NCI-H2107 treated with DMSO at 0.1 percent for 48 hours (cell line): ENCODE measurements at regions not wholly inside any gene's neighbourhood (a gene's known extent, or its start where the extent isn't known, plus 50 kb on each side); places are given as distances from the start of the nearest gene placed in this dataset.

ENCODE experiments used
- DNase-seq: peaks from one replicate; lab custom pipeline; 2025; ENCODE audit not compliant: unreplicated experiment; lab: John Stamatoyannopoulos, UW

GRCh38 chr6:163901681-163902080, 487.2 kb downstream of the QKI start:
- no peak for DNase-seq

GRCh38 chr6:163900570-163900969, 486.1 kb downstream of the QKI start:
- DNase-seq, result no peak

DNA sequence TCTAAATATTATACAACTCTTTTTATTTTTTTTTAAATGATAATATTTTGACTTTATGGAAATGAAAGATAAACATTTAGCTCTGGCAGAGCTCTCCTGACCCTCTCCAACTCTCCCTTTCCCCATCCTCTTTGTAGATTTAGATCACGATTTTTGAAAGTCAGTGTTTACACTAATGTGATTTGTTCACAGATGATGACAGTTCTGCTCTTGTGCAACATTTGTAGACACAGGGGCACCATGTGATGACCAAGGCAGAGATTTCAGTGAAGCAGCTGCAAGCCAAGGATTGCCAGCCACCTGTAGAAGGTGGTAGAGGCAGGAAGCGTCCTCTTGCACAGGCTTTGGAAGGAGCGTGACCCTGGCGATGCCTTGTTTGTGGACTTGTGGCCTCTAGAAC, 483.2 kb downstream of the QKI start:
- no peak for DNase-seq

- DNase-seq, result no peak
Observed at GRCh38 chr6:163897030-163897429, 482.5 kb downstream of the QKI start.

DNA sequence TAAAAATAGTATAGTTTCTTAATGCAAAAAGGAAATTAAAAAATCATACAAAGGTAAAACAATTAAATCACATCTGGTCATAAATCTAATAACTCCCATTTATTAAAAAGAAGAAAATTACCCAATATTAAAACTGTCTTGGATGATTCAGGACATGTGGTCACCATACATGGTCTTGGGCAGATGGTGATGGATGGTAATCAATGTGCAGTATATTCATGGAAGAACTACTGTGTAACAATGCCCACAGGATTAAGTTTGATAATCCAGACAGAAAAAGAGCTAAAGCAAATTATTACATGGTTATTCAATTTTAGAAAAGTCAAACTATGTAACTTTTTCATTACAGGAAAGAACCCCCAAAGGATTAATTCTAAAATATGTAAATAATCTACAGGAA, 480.6 kb downstream of the QKI start:
- no peak for DNase-seq

GRCh38 chr6:163893609-163894189, 479.2 kb downstream of the QKI start:
- DNase-seq, result no peak

GRCh38 chr6:163892824-163893561, 478.5 kb downstream of the QKI start:
- DNase-seq, result no peak

DNA sequence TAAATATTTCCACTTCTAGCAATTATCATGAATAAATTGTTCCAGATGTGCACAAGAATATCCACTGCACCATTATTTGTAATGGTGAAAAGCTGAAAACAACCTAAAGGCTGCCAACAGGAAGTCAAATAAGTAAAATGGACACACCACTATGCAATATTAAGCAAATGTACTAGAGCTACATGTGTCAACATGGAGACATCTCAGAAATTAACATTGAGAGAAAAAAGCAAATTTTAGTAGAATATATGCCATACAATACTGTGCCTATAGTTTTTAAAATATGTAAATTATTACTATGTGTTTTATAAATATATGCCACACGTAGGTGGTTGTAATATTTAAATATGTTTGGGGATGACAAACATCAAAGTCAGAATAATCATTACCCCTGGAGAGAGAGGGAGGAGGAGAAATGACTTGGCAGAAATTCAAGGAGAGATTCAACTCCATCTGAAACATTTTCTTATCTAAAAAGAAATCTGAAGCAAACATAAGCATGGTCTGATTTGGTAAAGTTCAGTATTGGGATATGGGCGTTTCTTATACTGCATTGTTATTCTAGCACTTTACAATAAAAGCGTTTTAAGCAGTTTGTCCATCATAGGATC, 475.5 kb downstream of the QKI start:
- no peak for DNase-seq

- no peak for DNase-seq
Observed at GRCh38 chr6:163888030-163888819, 473.7 kb downstream of the QKI start.

DNA sequence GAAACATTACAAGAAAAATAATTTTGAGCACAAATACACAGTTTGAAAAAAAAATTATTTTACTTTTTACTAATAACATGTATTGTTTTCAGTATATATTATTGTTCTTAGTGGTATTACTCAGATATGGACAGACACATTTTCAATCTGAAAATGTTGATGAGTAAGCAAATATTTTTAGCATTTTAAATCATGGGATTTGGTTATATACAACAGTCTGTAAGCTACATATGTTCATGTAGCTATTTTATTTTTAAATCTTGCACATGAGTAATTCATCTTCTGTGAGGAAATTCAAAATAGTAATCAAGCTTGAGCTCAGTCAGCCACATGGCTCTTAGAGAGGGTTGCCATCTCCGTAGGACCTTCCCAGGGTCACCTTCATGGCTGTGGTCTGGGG, 471.9 kb downstream of the QKI start:
- no peak for DNase-seq

- DNase-seq, result no peak
Observed at GRCh38 chr6:163883984-163884383, 469.5 kb downstream of the QKI start.

GRCh38 chr6:163878698-163879097, 464.2 kb downstream of the QKI start:
- no peak for DNase-seq

GRCh38 chr6:163877877-163878639, 463.5 kb downstream of the QKI start:
- no peak for DNase-seq

DNA sequence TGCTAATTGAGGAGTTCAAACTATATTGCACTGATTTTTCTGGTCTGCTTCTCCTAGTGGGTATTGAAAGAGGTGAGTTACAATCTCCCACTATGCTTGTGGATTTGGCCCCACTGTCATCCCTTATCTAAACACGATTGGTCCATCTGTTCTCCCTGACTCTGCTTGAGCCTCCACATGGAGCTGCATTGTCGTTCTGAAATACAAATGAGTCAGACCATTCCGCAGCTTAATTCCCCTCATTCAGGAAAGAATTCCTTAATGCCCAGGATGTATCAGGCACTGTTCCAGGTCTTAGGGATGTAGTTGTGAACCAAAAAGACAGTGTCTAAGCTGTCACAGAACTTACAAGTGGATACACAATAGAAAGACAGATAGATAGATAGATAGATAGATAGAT, 461.9 kb downstream of the QKI start:
- no peak for DNase-seq

DNA sequence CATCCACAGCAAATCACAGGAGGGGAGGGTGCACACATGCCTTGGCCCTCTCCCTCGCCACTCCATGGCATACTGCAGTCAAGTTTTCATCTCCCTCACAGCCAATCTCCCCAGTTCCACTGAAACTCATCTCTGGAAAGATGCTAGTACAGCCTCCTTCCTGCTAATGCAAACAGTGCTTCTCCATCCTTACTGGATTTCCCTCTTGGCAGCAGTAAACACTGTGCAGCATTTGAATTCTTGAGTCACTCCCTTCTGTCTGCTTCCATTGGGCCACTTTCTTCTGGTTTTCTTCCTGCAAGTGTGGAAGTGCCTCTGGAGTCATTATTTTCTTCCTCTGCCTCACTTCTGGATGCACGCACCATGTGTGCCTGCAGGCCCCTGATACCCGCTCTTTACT, 460.3 kb downstream of the QKI start:
- no peak for DNase-seq

GRCh38 chr6:163872335-163872734, 457.8 kb downstream of the QKI start:
- no peak for DNase-seq

GRCh38 chr6:163871616-163872015, 457.1 kb downstream of the QKI start:
- no peak for DNase-seq

DNA sequence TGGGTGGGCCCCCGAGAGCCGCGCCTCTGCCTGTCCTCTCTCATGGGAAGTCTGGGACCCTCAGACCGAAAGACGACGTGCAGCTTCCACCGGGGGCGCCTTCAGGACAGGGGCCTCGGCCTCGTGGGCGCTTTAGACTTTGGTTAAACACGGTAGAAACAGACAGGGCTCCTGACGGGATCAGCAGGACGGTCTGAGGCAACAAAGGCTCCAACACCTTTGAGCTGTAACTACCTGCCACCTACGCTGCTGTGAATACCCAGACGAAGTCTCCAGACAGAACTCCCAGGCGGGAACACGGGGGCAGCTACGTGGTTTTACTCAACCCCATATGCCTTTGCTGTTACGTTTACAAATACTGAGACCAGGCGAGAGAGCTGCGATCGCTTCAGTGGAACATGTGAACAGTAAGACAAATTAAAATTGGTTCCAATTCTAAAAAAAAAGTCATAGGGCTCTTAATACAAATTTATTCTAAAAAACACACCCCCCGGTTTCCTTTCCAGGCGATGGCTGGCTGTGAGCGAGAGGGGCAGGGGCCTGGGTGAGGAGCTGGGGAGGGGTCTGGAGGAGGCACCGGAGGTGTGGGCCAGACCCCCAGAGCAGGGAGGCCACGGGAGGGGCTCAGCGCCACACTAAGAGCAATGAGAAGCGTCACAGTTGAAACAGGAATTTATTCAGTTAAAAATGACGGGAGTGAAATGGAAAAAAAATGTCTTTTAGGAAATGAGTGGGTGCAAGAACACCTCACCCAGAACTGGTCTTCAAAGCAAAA, 453.2 kb downstream of the QKI start:
- DNase-seq, result no peak

DNA sequence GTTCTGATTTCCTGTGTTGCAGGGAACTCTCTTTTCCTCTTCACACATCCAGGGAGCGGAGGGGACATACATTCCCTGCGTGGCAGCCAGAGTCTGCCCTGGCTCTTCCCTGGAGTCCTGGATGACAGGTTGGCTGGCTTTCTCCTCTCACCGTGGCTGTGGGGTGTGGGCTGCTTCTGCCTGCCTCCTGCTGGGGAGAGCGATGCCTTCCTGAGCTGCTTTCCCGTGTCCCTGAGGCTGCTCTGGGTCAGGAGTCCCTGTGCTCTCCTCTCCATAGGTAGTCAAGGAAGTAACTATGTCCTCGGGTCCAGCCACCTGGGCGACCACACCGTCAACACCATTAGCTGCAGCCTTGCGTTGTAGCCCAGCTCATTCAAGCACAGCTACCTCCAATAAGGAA, 451.7 kb downstream of the QKI start:
- no peak for DNase-seq

- no peak for DNase-seq
Observed at GRCh38 chr6:163863565-163863964, 449.0 kb downstream of the QKI start.
